HG03175 (cell line): ENCODE measurements at regions not wholly inside any gene's neighbourhood (a gene's known extent, or its start where the extent isn't known, plus 50 kb on each side); places are given as distances from the start of the nearest gene placed in this dataset.

Experiments used
- ATAC-seq: cut with Tn5 transposase; IDR thresholded peaks from one replicate; pipeline ENCODE4 v1.9.1; 2021; ENCODE audit warnings: mild to moderate bottlenecking, moderate library complexity; ENCODE audit not compliant: unreplicated experiment

- ATAC-seq: no peak
Measured at GRCh38 chr1:234713440-234713839, 103.5 kb upstream of the IRF2BP2 start.

GRCh38 chr1:234712891-234713305, 102.9 kb upstream of the IRF2BP2 start:
- no peak for ATAC-seq

- ATAC-seq: no peak
Measured at GRCh38 chr1:234710936-234711724, 101.2 kb upstream of the IRF2BP2 start.

GRCh38 chr1:234710381-234710780, 100.4 kb upstream of the IRF2BP2 start:
- no peak for ATAC-seq

- no peak for ATAC-seq
Measured at GRCh38 chr1:234709473-234710228, 99.7 kb upstream of the IRF2BP2 start.

- ATAC-seq: no peak
Measured at GRCh38 chr1:234708700-234709395, 98.9 kb upstream of the IRF2BP2 start.

- no peak for ATAC-seq
Measured at GRCh38 chr1:234707641-234708040, 97.7 kb upstream of the IRF2BP2 start.

- ATAC-seq: no peak
Measured at GRCh38 chr1:234706931-234707330, 97.0 kb upstream of the IRF2BP2 start.

- ATAC-seq: no peak
Measured at GRCh38 chr1:234706199-234706598, 96.2 kb upstream of the IRF2BP2 start.

GRCh38 chr1:234705615-234706014, 95.6 kb upstream of the IRF2BP2 start:
- no peak for ATAC-seq

- no peak for ATAC-seq
Measured at GRCh38 chr1:234704106-234704887, 94.3 kb upstream of the IRF2BP2 start.

- no peak for ATAC-seq
Measured at GRCh38 chr1:234702342-234703000, 92.5 kb upstream of the IRF2BP2 start.

- ATAC-seq: no peak
Measured at GRCh38 chr1:234701737-234702341, 91.9 kb upstream of the IRF2BP2 start.

GRCh38 chr1:234699795-234700665, 90.1 kb upstream of the IRF2BP2 start:
- ATAC-seq: peak; percentile 82

GRCh38 chr1:234698686-234699085, 88.7 kb upstream of the IRF2BP2 start:
- no peak for ATAC-seq

- no peak for ATAC-seq
Measured at GRCh38 chr1:234697741-234698140, 87.8 kb upstream of the IRF2BP2 start.

GRCh38 chr1:234697015-234697414, 87.0 kb upstream of the IRF2BP2 start:
- no peak for ATAC-seq

GRCh38 chr1:234696148-234696576, 86.2 kb upstream of the IRF2BP2 start:
- ATAC-seq: peak; percentile 40

- no peak for ATAC-seq
Measured at GRCh38 chr1:234694661-234695060, 84.7 kb upstream of the IRF2BP2 start.
